ENCODE measurements at regions not wholly inside any gene's neighbourhood (a gene's known extent, or its start where the extent isn't known, plus 50 kb on each side); places are given as distances from the start of the nearest gene placed in this dataset.

- H3K27me3 ChIP-seq: no peaks in the 10 kb centered on the region
These were observed 374.9 kb upstream of the PBX1 start for GRCh38 chr1:164183854-164184635.

GRCh38 chr1:164186881-164187280 lies 372.1 kb upstream of the PBX1 start:
- intact Hi-C loops (cut with DNase I): no loop called here
- peaks cover 0 to 5% of the 10 kb centered on the region in 2 donors for H3K9me3 ChIP-seq
- no peaks in the 10 kb centered on the region for H3K4me1 ChIP-seq
- H3K27me3 ChIP-seq: no peaks in the 10 kb centered on the region
- TF ChIP-seq CTCF (IDR thresholded peaks at IDR 0.05): no peak
- H3K27ac ChIP-seq: no peak overlapping the region
- no peak overlapping the region for H3K4me3 ChIP-seq
- DNase-seq: peak in 2 of 4 donors; percentile 3 to 4
- H3K36me3 ChIP-seq: no peaks in the 10 kb centered on the region
- ATAC-seq: no peak

More at GRCh38 chr1:164183854-164184635, 374.9 kb upstream of the PBX1 start:
- no peak for DNase-seq
- Histone ChIP-seq H3K9me3 (peaks cover 0 to under 1% of the 10 kb centered on the region in 2 donors), H3K4me3 (no peak overlapping the region), H3K36me3 (no peaks in the 10 kb centered on the region), H3K4me1 (no peaks in the 10 kb centered on the region), H3K27ac (no peak overlapping the region)
- no peak for TF ChIP-seq CTCF (IDR thresholded peaks at IDR 0.05)
- intact Hi-C loops (cut with DNase I): no loop called here
- no peak for ATAC-seq

- no peaks in the 10 kb centered on the region for H3K4me1 ChIP-seq
- peaks cover 0 to 8% of the 10 kb centered on the region in 2 donors for H3K9me3 ChIP-seq
- ATAC-seq (no peak), DNase-seq (no peak)
- H3K27me3 ChIP-seq: no peaks in the 10 kb centered on the region
- no peaks in the 10 kb centered on the region for H3K36me3 ChIP-seq
- TF ChIP-seq CTCF (IDR thresholded peaks at IDR 0.05): no peak
- intact Hi-C loops (cut with DNase I): no loop called here
- no peak overlapping the region for H3K4me3 ChIP-seq
- no peak overlapping the region for H3K27ac ChIP-seq
These were observed 370.5 kb upstream of the PBX1 start for GRCh38 chr1:164188497-164188896.

- no peak for ATAC-seq
These were observed 367.8 kb upstream of the PBX1 start for GRCh38 chr1:164191191-164191590.

More at GRCh38 chr1:164191191-164191590, 367.8 kb upstream of the PBX1 start:
- Histone ChIP-seq H3K4me1 (no peaks in the 10 kb centered on the region), H3K9me3 (peaks cover 0 to 13% of the 10 kb centered on the region in 2 donors), H3K4me3 (no peak overlapping the region), H3K27ac (no peak overlapping the region), H3K36me3 (no peaks in the 10 kb centered on the region), H3K27me3 (no peaks in the 10 kb centered on the region)
- TF ChIP-seq CTCF (IDR thresholded peaks at IDR 0.05): no peak
- intact Hi-C loops (cut with DNase I): no loop called here
- no peak for DNase-seq

Data from left lung (tissue), 4 donors.